Adipocyte (in vitro differentiated cells): ENCODE measurements at regions not wholly inside any gene's neighbourhood (a gene's known extent, or its start where the extent isn't known, plus 50 kb on each side); places are given as distances from the start of the nearest gene placed in this dataset.

ENCODE experiments used
- DNase-seq: peaks from one replicate; pipeline ENCODE4 v3.0.0-alpha.2; 2015; ENCODE audit warnings: low read depth
- H3K27me3 ChIP-seq: replicated peaks from 2 replicates; pipeline ENCODE4 v1.7.0; 2013; ENCODE audit warnings: mild to moderate bottlenecking, low read length, moderate library complexity; ENCODE audit not compliant: control insufficient read depth, insufficient read depth
- H3K36me3 ChIP-seq: 2 replicates; pipeline ENCODE4 v1.7.0; 2013; ENCODE audit warnings: low read length, mild to moderate bottlenecking, moderate library complexity; ENCODE audit not compliant: control insufficient read depth, insufficient read depth, severe bottlenecking
- H3K4me1 ChIP-seq: 2 replicates; pipeline ENCODE4 v1.7.0; 2013; ENCODE audit warnings: mild to moderate bottlenecking, low read length, moderate library complexity; ENCODE audit not compliant: control insufficient read depth, insufficient read depth
- H3K4me3 ChIP-seq: 2 replicates; pipeline ENCODE4 v1.7.0; 2013; ENCODE audit warnings: mild to moderate bottlenecking, low read length, moderate library complexity
- H3K9ac ChIP-seq: 2 replicates; pipeline ENCODE4 v1.7.0; 2013; ENCODE audit warnings: mild to moderate bottlenecking, low read length, moderate library complexity
- H3K9me3 ChIP-seq: 2 replicates; pipeline ENCODE4 v1.7.0; 2013; ENCODE audit warnings: mild to moderate bottlenecking, low read length, moderate library complexity; ENCODE audit not compliant: control insufficient read depth

GRCh38 chr6:134378426-134378825, 60.5 kb upstream of the SGK1 start:
- Histone ChIP-seq H3K27me3 (no peaks in the 10 kb centered on the region), H3K9me3 (no peaks in the 10 kb centered on the region), H3K9ac (no peak overlapping the region), H3K4me1 (peaks cover 10% of the 10 kb centered on the region), H3K4me3 (no peak overlapping the region), H3K36me3 (no peaks in the 10 kb centered on the region)
- DNase-seq: no peak

GRCh38 chr6:134376785-134377184, 58.9 kb upstream of the SGK1 start:
- H3K4me1 ChIP-seq: peaks cover 16% of the 10 kb centered on the region
- H3K9ac ChIP-seq: no peak overlapping the region
- H3K4me3 ChIP-seq: no peak overlapping the region
- no peaks in the 10 kb centered on the region for H3K27me3 ChIP-seq
- H3K36me3 ChIP-seq: no peaks in the 10 kb centered on the region
- no peaks in the 10 kb centered on the region for H3K9me3 ChIP-seq
- DNase-seq: no peak

- H3K9ac ChIP-seq: no peak overlapping the region
- peaks cover 16% of the 10 kb centered on the region for H3K4me1 ChIP-seq
- no peaks in the 10 kb centered on the region for H3K27me3 ChIP-seq
- H3K9me3 ChIP-seq: no peaks in the 10 kb centered on the region
- DNase-seq: no peak
- no peaks in the 10 kb centered on the region for H3K36me3 ChIP-seq
- no peak overlapping the region for H3K4me3 ChIP-seq
These were observed 57.3 kb upstream of the SGK1 start for GRCh38 chr6:134375220-134375580.

- peak; percentile 7 for DNase-seq
- Histone ChIP-seq H3K9me3 (no peaks in the 10 kb centered on the region), H3K36me3 (no peaks in the 10 kb centered on the region), H3K27me3 (no peaks in the 10 kb centered on the region), H3K9ac (no peak overlapping the region), H3K4me1 (peaks cover 16% of the 10 kb centered on the region), H3K4me3 (no peak overlapping the region)
These were observed 56.7 kb upstream of the SGK1 start for GRCh38 chr6:134374491-134375219.

DNA sequence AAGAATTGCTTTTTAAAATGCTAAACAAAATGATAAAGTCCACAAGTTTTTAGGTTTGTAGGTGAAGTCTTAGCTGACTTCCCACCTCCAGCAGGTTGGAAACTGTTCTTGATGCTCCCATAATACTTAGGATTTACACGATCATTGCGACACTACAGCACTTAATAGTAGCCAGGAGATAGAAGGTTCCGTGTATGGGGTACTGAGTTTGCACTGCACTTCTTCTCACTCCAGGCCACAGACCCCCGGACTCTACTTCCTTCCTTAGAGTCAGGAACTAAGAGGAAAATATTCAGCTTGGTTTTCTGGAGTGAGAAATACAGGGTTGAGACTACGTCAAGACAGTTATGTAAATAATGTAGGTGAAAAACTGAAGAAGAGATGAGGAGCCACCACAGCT, 56.1 kb upstream of the SGK1 start:
- H3K36me3 ChIP-seq: no peaks in the 10 kb centered on the region
- H3K9me3 ChIP-seq: no peaks in the 10 kb centered on the region
- H3K4me3 ChIP-seq: no peak overlapping the region
- no peak for DNase-seq
- no peak overlapping the region for H3K9ac ChIP-seq
- H3K27me3 ChIP-seq: no peaks in the 10 kb centered on the region
- peaks cover 16% of the 10 kb centered on the region for H3K4me1 ChIP-seq

- peaks cover 16% of the 10 kb centered on the region for H3K4me1 ChIP-seq
- H3K27me3 ChIP-seq: no peaks in the 10 kb centered on the region
- H3K9ac ChIP-seq: peak overlapping the region; percentile 47
- peak; percentile 88 for DNase-seq
- H3K9me3 ChIP-seq: no peaks in the 10 kb centered on the region
- peak overlapping the region; percentile 13 for H3K4me3 ChIP-seq
- H3K36me3 ChIP-seq: no peaks in the 10 kb centered on the region
These were observed 55.5 kb upstream of the SGK1 start for GRCh38 chr6:134373282-134373922.

DNA sequence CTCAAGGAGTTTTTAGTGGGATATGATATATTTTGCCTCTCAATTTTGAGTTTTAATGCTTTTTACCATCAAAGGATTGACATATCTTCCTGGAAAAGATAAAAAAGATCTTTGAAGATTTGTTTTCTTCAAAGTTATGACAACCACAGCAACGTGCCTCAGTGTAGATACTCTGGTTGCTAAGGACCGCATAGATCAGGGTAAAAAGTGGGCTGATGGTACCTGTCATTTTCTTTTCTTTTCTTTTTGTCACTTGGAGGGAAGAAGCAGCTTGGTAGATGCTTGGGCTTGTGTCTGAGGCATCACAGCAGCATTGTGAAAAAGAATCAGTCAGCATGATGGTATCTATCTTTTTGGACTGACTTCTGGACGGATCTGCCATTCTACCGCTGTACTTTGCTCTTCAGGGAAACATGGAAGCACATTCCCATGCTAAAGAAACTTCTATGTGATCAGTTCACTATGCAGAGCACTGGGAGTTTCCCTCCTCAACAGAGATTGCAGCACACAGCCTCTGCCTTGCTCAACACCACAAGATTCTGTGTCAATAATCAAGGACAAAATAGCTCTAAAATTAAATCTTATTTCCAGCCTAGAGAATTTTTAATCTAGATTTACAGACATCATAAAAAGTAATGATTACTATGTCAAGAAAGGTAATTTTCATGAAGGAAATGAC, 54.8 kb upstream of the SGK1 start:
- H3K9ac ChIP-seq: peak overlapping the region; percentile 47
- H3K36me3 ChIP-seq: no peaks in the 10 kb centered on the region
- peak overlapping the region; percentile 13 for H3K4me3 ChIP-seq
- no peaks in the 10 kb centered on the region for H3K9me3 ChIP-seq
- no peaks in the 10 kb centered on the region for H3K27me3 ChIP-seq
- peak; percentile 92 for DNase-seq
- peaks cover 16% of the 10 kb centered on the region for H3K4me1 ChIP-seq

DNA sequence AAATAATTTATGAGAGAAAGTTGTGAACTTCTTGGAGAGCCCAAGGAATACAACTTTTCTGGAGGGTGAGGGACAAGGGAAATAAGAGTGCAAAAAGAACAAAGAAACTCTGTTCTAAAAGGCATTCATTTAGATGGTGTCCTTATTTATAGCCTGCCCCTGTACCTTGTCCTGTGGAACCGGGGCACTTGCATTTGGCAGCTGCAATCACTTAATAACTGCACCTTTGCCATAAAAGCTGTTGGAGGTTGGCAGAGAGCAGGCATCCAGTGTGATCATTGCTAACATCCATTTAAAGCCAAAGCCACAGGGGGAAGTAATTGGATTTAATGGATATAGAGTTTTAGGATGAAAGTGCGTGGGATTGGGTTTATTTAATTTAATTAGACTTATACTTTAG, 50.8 kb upstream of the SGK1 start:
- Histone ChIP-seq H3K9me3 (no peaks in the 10 kb centered on the region), H3K36me3 (no peaks in the 10 kb centered on the region), H3K9ac (no peak overlapping the region), H3K4me1 (peaks cover 13% of the 10 kb centered on the region), H3K27me3 (no peaks in the 10 kb centered on the region), H3K4me3 (no peak overlapping the region)
- DNase-seq: no peak
